Osteoblast (primary cell): ENCODE measurements at regions not wholly inside any gene's neighbourhood (a gene's known extent, or its start where the extent isn't known, plus 50 kb on each side); places are given as distances from the start of the nearest gene placed in this dataset.

Source experiments
- DNase-seq: peaks from one replicate; pipeline ENCODE4 v3.0.0; 2011; ENCODE audit warnings: low spot score, mixed read lengths; ENCODE audit not compliant: insufficient read length; ENCODE audit errors: missing footprints
- H2AFZ ChIP-seq: 2 replicates; pipeline ENCODE4 v1.6.0; 2011; ENCODE audit warnings: mild to moderate bottlenecking, low read length
- H3K27ac ChIP-seq: 2 replicates; pipeline ENCODE4 v1.5.1; 2011; ENCODE audit warnings: mild to moderate bottlenecking, low read depth, low read length, moderate library complexity
- H3K27me3 ChIP-seq: 2 replicates; pipeline ENCODE4 v1.6.0; 2012; ENCODE audit warnings: mild to moderate bottlenecking, control low read depth, inconsistent platforms, low read length, moderate library complexity; ENCODE audit not compliant: insufficient read depth
- H3K36me3 ChIP-seq: 2 replicates; pipeline ENCODE4 v1.5.1; 2011; ENCODE audit warnings: mild to moderate bottlenecking, low read length, control low read depth, moderate library complexity; ENCODE audit not compliant: insufficient read depth
- H3K4me1 ChIP-seq: 2 replicates; pipeline ENCODE4 v1.5.1; 2011; ENCODE audit warnings: mild to moderate bottlenecking, low read length, control low read depth, moderate library complexity; ENCODE audit not compliant: insufficient read depth
- H3K4me2 ChIP-seq: 2 replicates; pipeline ENCODE4 v1.6.0; 2011; ENCODE audit warnings: mild to moderate bottlenecking, low read length; ENCODE audit not compliant: insufficient read depth
- H3K4me3 ChIP-seq: fragments of 200-600 bp; sonication (generic); 3 replicates; pipeline ENCODE4 v1.5.1; 2012; ENCODE audit warnings: mild to moderate bottlenecking, low read length, inconsistent platforms; ENCODE audit not compliant: insufficient read depth
- H3K79me2 ChIP-seq: 2 replicates; pipeline ENCODE4 v1.6.0; 2012; ENCODE audit warnings: mild to moderate bottlenecking, low read length, control low read depth, inconsistent platforms; ENCODE audit not compliant: insufficient read depth
- H3K9me3 ChIP-seq: 2 replicates; pipeline ENCODE4 v1.5.1; 2011; ENCODE audit warnings: low read depth, low read length, control low read depth
- H4K20me1 ChIP-seq: 2 replicates; pipeline ENCODE4 v1.6.0; 2012; ENCODE audit warnings: mild to moderate bottlenecking, low read length, control low read depth; ENCODE audit not compliant: insufficient read depth
- TF ChIP-seq, protein P1 (sequence below): IDR thresholded peaks from 2 replicates; pipeline ENCODE4 v1.5.1; 2011; ENCODE audit warnings: mild to moderate bottlenecking, low read depth, low read length, moderate library complexity; ENCODE audit errors: extremely low read depth

DNA sequence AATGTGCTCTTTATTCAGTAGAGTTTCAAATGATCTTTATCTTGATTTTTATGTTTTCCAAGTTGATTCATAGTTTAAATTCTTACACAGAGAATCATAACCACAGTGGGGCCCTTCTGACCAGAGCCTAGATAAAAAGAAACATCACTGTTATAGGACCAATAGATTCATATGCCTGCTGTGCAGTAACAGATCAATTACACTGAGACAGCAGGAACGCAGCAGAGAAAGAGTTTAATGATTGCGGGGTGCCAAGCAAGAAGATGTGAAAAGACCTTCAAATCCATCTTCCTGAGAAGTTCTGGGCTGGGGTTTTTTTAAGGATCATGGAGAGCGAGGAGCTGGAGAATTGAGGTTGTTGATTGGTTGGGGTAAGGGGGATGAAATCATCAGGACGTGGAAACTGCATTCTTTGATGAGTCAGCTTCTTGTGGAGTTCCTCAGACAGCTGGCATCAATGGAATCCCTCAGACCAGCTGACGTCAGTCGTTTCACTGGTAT lies 346.6 kb downstream of the TBC1D4 start:
- TF ChIP-seq, protein P1, sequence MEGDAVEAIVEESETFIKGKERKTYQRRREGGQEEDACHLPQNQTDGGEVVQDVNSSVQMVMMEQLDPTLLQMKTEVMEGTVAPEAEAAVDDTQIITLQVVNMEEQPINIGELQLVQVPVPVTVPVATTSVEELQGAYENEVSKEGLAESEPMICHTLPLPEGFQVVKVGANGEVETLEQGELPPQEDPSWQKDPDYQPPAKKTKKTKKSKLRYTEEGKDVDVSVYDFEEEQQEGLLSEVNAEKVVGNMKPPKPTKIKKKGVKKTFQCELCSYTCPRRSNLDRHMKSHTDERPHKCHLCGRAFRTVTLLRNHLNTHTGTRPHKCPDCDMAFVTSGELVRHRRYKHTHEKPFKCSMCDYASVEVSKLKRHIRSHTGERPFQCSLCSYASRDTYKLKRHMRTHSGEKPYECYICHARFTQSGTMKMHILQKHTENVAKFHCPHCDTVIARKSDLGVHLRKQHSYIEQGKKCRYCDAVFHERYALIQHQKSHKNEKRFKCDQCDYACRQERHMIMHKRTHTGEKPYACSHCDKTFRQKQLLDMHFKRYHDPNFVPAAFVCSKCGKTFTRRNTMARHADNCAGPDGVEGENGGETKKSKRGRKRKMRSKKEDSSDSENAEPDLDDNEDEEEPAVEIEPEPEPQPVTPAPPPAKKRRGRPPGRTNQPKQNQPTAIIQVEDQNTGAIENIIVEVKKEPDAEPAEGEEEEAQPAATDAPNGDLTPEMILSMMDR, result no peak
- DNase-seq, result no peak
- Histone ChIP-seq H3K79me2 (no peaks in the 10 kb centered on the region), H4K20me1 (no peaks in the 10 kb centered on the region), H3K36me3 (no peaks in the 10 kb centered on the region), H3K9me3 (no peaks in the 10 kb centered on the region), H2AFZ (peak overlapping the region; percentile 73), H3K4me2 (peak overlapping the region; percentile 78), H3K4me3 (peak overlapping the region; percentile 53), H3K27ac (peak overlapping the region; percentile 96), H3K27me3 (no peaks in the 10 kb centered on the region), H3K4me1 (peaks cover 26% of the 10 kb centered on the region)

DNA sequence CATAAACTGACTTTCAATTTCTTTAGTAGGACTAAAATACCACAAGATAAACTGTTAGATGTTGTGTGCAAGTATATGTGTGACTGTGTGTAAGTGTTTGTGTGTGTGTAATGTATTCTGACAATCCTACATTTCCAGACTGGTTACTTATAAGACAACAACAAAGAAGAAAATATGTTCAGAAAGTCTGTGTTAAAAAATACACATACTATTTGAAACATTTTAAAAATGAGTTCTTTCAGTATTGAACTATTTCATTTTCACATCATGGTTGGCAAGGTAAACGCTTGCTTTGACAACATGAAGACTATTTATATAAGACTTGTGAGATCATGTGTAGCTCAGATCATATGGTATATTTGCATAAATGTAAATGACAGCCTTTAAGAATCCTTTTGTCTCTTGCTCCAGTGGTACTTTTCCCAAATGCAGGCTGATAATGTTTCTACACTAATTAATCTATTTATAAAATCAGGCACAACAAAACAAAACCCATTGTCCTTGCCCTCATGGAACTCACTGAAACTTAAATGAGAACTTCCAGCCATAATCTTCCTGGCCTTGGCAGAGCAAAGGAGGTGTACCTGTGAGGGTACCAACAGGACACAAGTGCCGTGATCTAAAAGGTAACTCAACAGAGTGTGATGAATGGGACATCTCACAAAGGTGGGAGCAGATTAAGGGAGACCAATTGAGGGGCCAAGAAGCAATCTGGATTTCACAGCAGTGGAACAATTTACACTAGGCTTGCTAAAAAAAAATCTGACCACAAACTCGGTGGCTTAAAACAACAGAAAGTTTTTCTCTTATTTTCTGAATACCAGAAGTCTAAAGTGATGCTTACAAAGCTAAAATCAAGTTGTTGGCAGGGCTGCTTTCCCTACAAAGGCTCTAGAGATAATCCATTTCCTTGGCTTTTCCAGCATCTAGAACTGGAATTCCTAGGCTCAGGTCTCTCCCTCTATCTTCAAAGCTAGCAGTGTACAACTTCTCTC lies 349.0 kb downstream of the TBC1D4 start:
- H4K20me1 ChIP-seq, result no peaks in the 10 kb centered on the region
- H3K4me1 ChIP-seq, result peaks cover 16% of the 10 kb centered on the region
- no peak overlapping the region for H3K27ac ChIP-seq
- no peaks in the 10 kb centered on the region for H3K27me3 ChIP-seq
- H3K36me3 ChIP-seq, result no peaks in the 10 kb centered on the region
- no peak overlapping the region for H3K4me3 ChIP-seq
- no peak overlapping the region for H3K4me2 ChIP-seq
- no peak for DNase-seq
- H3K9me3 ChIP-seq, result no peaks in the 10 kb centered on the region
- no peak overlapping the region for H2AFZ ChIP-seq
- TF ChIP-seq, protein P1, result no peak
- H3K79me2 ChIP-seq, result no peaks in the 10 kb centered on the region

DNA sequence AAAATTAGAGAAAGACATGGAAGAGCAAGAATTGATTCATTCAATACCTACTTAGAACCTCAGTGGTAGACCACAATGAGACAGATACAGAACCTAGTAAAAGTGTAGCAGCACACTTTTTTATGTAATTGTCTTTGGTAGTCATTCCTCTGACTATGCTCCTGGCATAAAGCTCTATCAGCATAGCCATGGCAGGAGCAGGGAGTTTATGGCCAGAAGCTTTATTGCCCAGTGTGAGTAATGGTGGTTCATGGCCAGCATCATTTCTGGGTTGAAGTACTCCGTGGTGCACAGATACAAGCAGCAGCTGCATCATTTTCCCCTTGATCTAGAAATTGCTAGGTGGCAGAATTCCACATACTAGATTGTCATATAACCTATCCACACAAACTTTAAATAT lies 352.6 kb downstream of the TBC1D4 start:
- Histone ChIP-seq H3K36me3 (no peaks in the 10 kb centered on the region), H2AFZ (no peak overlapping the region), H3K4me2 (no peak overlapping the region), H3K27me3 (no peaks in the 10 kb centered on the region), H3K4me1 (peaks cover 2% of the 10 kb centered on the region), H3K9me3 (no peaks in the 10 kb centered on the region), H4K20me1 (no peaks in the 10 kb centered on the region), H3K4me3 (no peak overlapping the region), H3K79me2 (no peaks in the 10 kb centered on the region), H3K27ac (no peak overlapping the region)
- TF ChIP-seq, protein P1, result no peak
- DNase-seq, result no peak

- TF ChIP-seq, protein P1, result no peak
- no peaks in the 10 kb centered on the region for H4K20me1 ChIP-seq
Measured at GRCh38 chr13:75124415-75124814, 357.6 kb downstream of the TBC1D4 start.

More at GRCh38 chr13:75124415-75124814, 357.6 kb downstream of the TBC1D4 start:
- Histone ChIP-seq H3K4me1 (peaks cover 2% of the 10 kb centered on the region), H3K9me3 (no peaks in the 10 kb centered on the region), H2AFZ (no peak overlapping the region), H3K79me2 (no peaks in the 10 kb centered on the region), H3K4me2 (no peak overlapping the region), H3K27me3 (no peaks in the 10 kb centered on the region), H3K4me3 (no peak overlapping the region), H3K36me3 (no peaks in the 10 kb centered on the region), H3K27ac (no peak overlapping the region)
- DNase-seq, result no peak
